ENCODE measurements at regions not wholly inside any gene's neighbourhood (a gene's known extent, or its start where the extent isn't known, plus 50 kb on each side); places are given as distances from the start of the nearest gene placed in this dataset.

DNA sequence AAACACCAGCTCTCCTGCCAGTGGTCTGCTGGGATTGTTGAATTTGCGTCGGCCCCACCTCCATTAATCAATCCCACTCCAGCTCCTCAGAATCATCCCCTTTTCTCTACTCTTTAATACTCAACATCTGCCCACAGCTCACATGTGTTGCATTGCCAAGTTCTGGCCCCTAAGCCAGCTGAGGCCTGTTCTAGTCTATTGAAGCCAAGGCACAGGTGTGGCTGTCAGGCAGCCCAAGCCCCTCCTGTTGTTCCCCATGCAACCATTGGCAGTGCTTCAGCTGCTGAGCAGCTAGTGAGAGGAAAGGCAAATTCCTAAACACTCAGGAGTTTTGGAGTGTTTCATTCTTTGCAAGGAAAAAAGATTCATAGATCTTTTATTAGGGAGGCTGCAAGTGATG, 128.0 kb upstream of the NT5E start:
- no peaks in the 10 kb centered on the region for H3K36me3 ChIP-seq (ENCODE audit: low read length)
- H3K4me3 ChIP-seq (ENCODE audit: insufficient read depth, low read length, poor library complexity, severe bottlenecking), result no peak overlapping the region
- 0 out of 2 replicates have a peak, but pooled peaks cover 5% of the 10 kb centered on the region for H3K9me3 ChIP-seq (ENCODE audit: insufficient read depth, low read length)
- H3K27me3 ChIP-seq (ENCODE audit: low read length), result no peaks in the 10 kb centered on the region
- no peaks in the 10 kb centered on the region for H4K20me1 ChIP-seq (ENCODE audit: low read depth, low read length)
- no peaks in the 10 kb centered on the region for H3K79me2 ChIP-seq (ENCODE audit: insufficient read depth, low read length)
- H3K9ac ChIP-seq (ENCODE audit: low read length), result no peak overlapping the region
- H3K9me2 ChIP-seq (replicated peaks; ENCODE audit: insufficient read depth, low read length), result no peaks in the 10 kb centered on the region
- no peak overlapping the region for H2AFZ ChIP-seq (ENCODE audit: low read depth, low read length, severe bottlenecking)
- TF ChIP-seq, protein P1, sequence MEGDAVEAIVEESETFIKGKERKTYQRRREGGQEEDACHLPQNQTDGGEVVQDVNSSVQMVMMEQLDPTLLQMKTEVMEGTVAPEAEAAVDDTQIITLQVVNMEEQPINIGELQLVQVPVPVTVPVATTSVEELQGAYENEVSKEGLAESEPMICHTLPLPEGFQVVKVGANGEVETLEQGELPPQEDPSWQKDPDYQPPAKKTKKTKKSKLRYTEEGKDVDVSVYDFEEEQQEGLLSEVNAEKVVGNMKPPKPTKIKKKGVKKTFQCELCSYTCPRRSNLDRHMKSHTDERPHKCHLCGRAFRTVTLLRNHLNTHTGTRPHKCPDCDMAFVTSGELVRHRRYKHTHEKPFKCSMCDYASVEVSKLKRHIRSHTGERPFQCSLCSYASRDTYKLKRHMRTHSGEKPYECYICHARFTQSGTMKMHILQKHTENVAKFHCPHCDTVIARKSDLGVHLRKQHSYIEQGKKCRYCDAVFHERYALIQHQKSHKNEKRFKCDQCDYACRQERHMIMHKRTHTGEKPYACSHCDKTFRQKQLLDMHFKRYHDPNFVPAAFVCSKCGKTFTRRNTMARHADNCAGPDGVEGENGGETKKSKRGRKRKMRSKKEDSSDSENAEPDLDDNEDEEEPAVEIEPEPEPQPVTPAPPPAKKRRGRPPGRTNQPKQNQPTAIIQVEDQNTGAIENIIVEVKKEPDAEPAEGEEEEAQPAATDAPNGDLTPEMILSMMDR (IDR thresholded peaks at IDR 0.05; ENCODE audit: insufficient read depth, low read length, poor library complexity, severe bottlenecking), result no peak
- TF ChIP-seq EZH2phosphoT487 (conservative IDR thresholded peaks at IDR 0.05; ENCODE audit: low read length), result no peak
- H3F3A ChIP-seq (ENCODE audit: insufficient read depth), result no peaks in the 10 kb centered on the region
- H3K4me2 ChIP-seq (ENCODE audit: low read depth, low read length, poor library complexity, severe bottlenecking), result no peak overlapping the region
- H3K27ac ChIP-seq (ENCODE audit: low read depth, low read length), result no peak overlapping the region

DNA sequence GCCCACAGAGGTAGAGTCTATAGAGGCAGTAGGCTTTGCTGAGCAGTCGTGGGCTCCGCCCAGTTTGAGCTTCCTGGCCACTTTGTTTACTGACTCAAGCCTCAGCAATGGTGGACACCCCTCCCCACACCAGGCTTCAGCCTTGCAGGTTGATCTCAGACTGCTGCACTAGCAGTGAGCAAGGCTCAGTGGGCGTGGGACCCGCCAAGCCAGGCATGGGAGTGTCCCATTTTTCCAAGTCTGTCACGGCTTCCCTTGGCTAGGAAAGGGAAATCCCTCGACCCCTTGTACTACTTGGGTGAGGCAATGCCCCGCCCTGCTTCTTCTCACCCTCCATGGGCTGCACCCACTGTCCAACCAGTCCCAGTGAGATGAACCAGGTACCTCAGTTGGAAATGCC, 135.3 kb upstream of the NT5E start:
- Histone ChIP-seq H4K20me1 (ENCODE audit: low read depth, low read length) (no peaks in the 10 kb centered on the region), H3K27ac (ENCODE audit: low read depth, low read length) (no peak overlapping the region), H3K9me3 (ENCODE audit: insufficient read depth, low read length) (0 out of 2 replicates have a peak, but pooled peaks cover 5% of the 10 kb centered on the region), H2AFZ (ENCODE audit: low read depth, low read length, severe bottlenecking) (no peak overlapping the region), H3K9me2 (replicated peaks; ENCODE audit: insufficient read depth, low read length) (no peaks in the 10 kb centered on the region), H3K27me3 (ENCODE audit: low read length) (no peaks in the 10 kb centered on the region), H3K9ac (ENCODE audit: low read length) (no peak overlapping the region), H3K36me3 (ENCODE audit: low read length) (no peaks in the 10 kb centered on the region), H3F3A (ENCODE audit: insufficient read depth) (no peaks in the 10 kb centered on the region), H3K79me2 (ENCODE audit: insufficient read depth, low read length) (no peaks in the 10 kb centered on the region), H3K4me2 (ENCODE audit: low read depth, low read length, poor library complexity, severe bottlenecking) (no peak overlapping the region), H3K4me3 (ENCODE audit: insufficient read depth, low read length, poor library complexity, severe bottlenecking) (no peak overlapping the region)
- TF ChIP-seq, protein P1 (IDR thresholded peaks at IDR 0.05; ENCODE audit: insufficient read depth, low read length, poor library complexity, severe bottlenecking), result no peak
- no peak for TF ChIP-seq EZH2phosphoT487 (conservative IDR thresholded peaks at IDR 0.05; ENCODE audit: low read length)

DNA sequence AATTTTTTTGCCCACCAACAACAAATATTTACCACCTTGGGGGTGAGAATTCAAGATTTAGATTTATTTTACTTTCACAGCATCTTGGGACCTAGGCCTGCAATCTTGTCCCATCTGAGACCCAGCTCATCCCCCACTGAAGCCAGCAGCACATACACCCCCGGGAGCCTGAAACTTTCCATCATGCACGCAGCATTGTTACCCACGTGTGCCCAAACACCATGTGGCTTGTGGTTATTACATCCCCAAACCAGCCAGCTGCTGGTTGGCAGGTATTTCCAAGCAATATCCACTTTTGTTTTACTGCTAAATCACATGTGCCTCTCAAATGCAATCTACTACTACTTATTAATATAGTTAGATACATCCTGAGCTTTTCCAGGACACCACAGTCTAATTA, 149.3 kb upstream of the NT5E start:
- no peak overlapping the region for H3K4me3 ChIP-seq (ENCODE audit: insufficient read depth, low read length, poor library complexity, severe bottlenecking)
- H2AFZ ChIP-seq (ENCODE audit: low read depth, low read length, severe bottlenecking), result no peak overlapping the region

More for the DNA sequence above, 149.3 kb upstream of the NT5E start:
- Histone ChIP-seq H3K27me3 (ENCODE audit: low read length) (no peaks in the 10 kb centered on the region), H3K27ac (ENCODE audit: low read depth, low read length) (no peak overlapping the region), H3K9ac (ENCODE audit: low read length) (no peak overlapping the region), H4K20me1 (ENCODE audit: low read depth, low read length) (no peaks in the 10 kb centered on the region), H3K36me3 (ENCODE audit: low read length) (no peaks in the 10 kb centered on the region), H3K4me2 (ENCODE audit: low read depth, low read length, poor library complexity, severe bottlenecking) (no peak overlapping the region), H3K9me2 (replicated peaks; ENCODE audit: insufficient read depth, low read length) (no peaks in the 10 kb centered on the region), H3K79me2 (ENCODE audit: insufficient read depth, low read length) (no peaks in the 10 kb centered on the region), H3K9me3 (ENCODE audit: insufficient read depth, low read length) (no peaks in the 10 kb centered on the region), H3F3A (ENCODE audit: insufficient read depth) (no peaks in the 10 kb centered on the region)
- TF ChIP-seq, protein P1 (IDR thresholded peaks at IDR 0.05; ENCODE audit: insufficient read depth, low read length, poor library complexity, severe bottlenecking), result no peak
- no peak for TF ChIP-seq EZH2phosphoT487 (conservative IDR thresholded peaks at IDR 0.05; ENCODE audit: low read length)
